ENCODE measurements at regions not wholly inside any gene's neighbourhood (a gene's known extent, or its start where the extent isn't known, plus 50 kb on each side); places are given as distances from the start of the nearest gene placed in this dataset.

GRCh38 chr12:78726854-78727253, 137.7 kb upstream of the SYT1 start (continued):
- TF ChIP-seq ZXDB (tag by site-specific recombination; IDR thresholded peaks at IDR 0.05): no peak
- TF ChIP-seq ZSCAN30 (tag by site-specific recombination; IDR thresholded peaks at IDR 0.05): no peak
- no peak for TF ChIP-seq KLF17 (tag by site-specific recombination; IDR thresholded peaks at IDR 0.05)
- no peak for TF ChIP-seq ZNF837 (tag by site-specific recombination; IDR thresholded peaks at IDR 0.05)

DNA sequence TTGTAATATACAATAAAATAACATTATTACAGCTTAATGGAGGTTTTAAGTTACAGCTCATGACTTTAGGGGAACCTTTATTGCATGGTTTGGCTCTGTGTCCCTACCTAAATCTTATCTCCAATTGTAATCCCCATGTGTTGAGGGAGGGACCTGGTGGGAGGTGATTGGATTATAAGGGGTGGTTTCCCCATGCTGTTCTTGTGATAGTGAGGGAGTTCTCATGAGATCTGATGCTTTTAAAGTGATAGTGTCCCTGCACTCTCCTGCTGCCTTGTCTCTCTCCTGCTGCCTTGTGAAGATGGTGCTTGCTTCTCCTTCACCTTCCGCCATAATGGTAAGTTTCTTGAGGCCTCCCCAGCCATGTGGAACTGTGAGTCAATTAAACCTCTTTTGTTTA, 132.1 kb upstream of the SYT1 start:
- no peaks in the 10 kb centered on the region for H3K9me3 ChIP-seq (ENCODE audit: control insufficient read depth, insufficient read depth, low read depth, low read length)
- no peak overlapping the region for H3K27ac ChIP-seq (ENCODE audit: extremely low read depth, low read depth, low read length)
- H3K4me3 ChIP-seq (ENCODE audit: low read depth, low read length): no peak overlapping the region
- ChIA-PET POLR2A (no interaction called here), CTCF (interaction anchor here (0.6 kb wide), 1 partner anchor 343 kb away, joined by 4 read pairs; no protein-coding TSS in a partner anchor)
- TF ChIP-seq, protein P1, sequence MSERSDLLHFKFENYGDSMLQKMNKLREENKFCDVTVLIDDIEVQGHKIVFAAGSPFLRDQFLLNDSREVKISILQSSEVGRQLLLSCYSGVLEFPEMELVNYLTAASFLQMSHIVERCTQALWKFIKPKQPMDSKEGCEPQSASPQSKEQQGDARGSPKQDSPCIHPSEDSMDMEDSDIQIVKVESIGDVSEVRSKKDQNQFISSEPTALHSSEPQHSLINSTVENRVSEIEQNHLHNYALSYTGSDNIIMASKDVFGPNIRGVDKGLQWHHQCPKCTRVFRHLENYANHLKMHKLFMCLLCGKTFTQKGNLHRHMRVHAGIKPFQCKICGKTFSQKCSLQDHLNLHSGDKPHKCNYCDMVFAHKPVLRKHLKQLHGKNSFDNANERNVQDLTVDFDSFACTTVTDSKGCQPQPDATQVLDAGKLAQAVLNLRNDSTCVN (tag by site-specific recombination; optimal IDR thresholded peaks at IDR 0.05): no peak
- no peaks in the 10 kb centered on the region for H3K36me3 ChIP-seq (ENCODE audit: control insufficient read depth in 2 of 2, insufficient read depth in 1 of 2, low read length in 2 of 2)
- no peaks in the 10 kb centered on the region for H3K4me1 ChIP-seq (ENCODE audit: control insufficient read depth, insufficient read depth, low read length)

GRCh38 chr12:78739653-78740052, 124.9 kb upstream of the SYT1 start:
- no peak for TF ChIP-seq ZNF473 (tag by site-specific recombination; IDR thresholded peaks at IDR 0.05)
- TF ChIP-seq ZNF48 (tag by site-specific recombination; IDR thresholded peaks at IDR 0.05): no peak
- no peak for TF ChIP-seq PATZ1 (tag by site-specific recombination; IDR thresholded peaks at IDR 0.05)
- no peak for TF ChIP-seq ZNF169 (tag by site-specific recombination; IDR thresholded peaks at IDR 0.05)
- TF ChIP-seq ZNF140 (tag by site-specific recombination; IDR thresholded peaks at IDR 0.05): no peak
- POLR2A ChIA-PET: no interaction called here
- Histone ChIP-seq H3K36me3 (ENCODE audit: control insufficient read depth in 2 of 2, insufficient read depth in 1 of 2, low read length in 2 of 2) (no peaks in the 10 kb centered on the region), H3K4me3 (ENCODE audit: low read depth, low read length) (no peak overlapping the region), H3K9me3 (ENCODE audit: control insufficient read depth, insufficient read depth, low read depth, low read length) (no peaks in the 10 kb centered on the region), H3K27ac (ENCODE audit: extremely low read depth, low read depth, low read length) (no peak overlapping the region), H3K4me1 (ENCODE audit: control insufficient read depth, insufficient read depth, low read length) (no peaks in the 10 kb centered on the region)
- CTCF ChIA-PET: no interaction called here

- Histone ChIP-seq H3K27ac (ENCODE audit: extremely low read depth, low read depth, low read length) (no peak overlapping the region), H3K36me3 (ENCODE audit: control insufficient read depth in 2 of 2, insufficient read depth in 1 of 2, low read length in 2 of 2) (no peaks in the 10 kb centered on the region), H3K4me1 (ENCODE audit: control insufficient read depth, insufficient read depth, low read length) (no peaks in the 10 kb centered on the region), H3K4me3 (ENCODE audit: low read depth, low read length) (no peak overlapping the region), H3K9me3 (ENCODE audit: control insufficient read depth, insufficient read depth, low read depth, low read length) (no peaks in the 10 kb centered on the region)
- POLR2A ChIA-PET: no interaction called here
- CTCF ChIA-PET: no interaction called here
- TF ChIP-seq ATF2 (tag by site-specific recombination; IDR thresholded peaks at IDR 0.05; ENCODE audit: low read depth) (no peak), TRIM28 (IDR thresholded peaks at IDR 0.05; ENCODE audit: borderline replicate concordance, low read length) (0 out of 2 replicates have a peak, but pooled peaks have one; percentile 13)
These were observed 118.6 kb upstream of the SYT1 start for GRCh38 chr12:78746001-78746400.

Measured in HEK293 (cell line).